ENCODE measurements at regions not wholly inside any gene's neighbourhood (a gene's known extent, or its start where the extent isn't known, plus 50 kb on each side); places are given as distances from the start of the nearest gene placed in this dataset.

- no peak for DNase-seq (ENCODE audit: low spot score)
Observed at GRCh38 chr20:60371384-60371783, 413.2 kb downstream of the CDH26 start.

GRCh38 chr20:60372275-60372674 is 414.1 kb downstream of the CDH26 start:
- DNase-seq (ENCODE audit: low spot score) = no peak

DNA sequence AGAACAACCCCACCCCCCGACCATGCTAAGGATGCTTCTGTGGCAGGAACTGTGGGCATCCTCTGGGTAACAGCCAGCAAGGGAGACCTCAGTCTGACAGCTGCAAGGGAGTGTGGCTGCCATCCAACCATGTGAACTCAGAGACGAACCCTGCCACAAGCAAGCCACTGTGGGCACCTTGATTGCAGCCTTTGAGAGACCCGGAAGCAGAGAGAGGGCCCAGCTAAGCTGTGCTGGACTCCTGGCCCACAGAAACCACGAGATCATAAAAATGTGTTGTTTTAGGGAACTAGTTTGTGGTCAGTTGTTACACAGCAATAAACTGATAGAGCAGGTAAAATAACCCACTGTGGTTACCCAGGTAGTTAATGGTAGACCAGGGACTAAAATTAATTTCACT is 414.6 kb downstream of the CDH26 start:
- DNase-seq (ENCODE audit: low spot score) = no peak

DNA sequence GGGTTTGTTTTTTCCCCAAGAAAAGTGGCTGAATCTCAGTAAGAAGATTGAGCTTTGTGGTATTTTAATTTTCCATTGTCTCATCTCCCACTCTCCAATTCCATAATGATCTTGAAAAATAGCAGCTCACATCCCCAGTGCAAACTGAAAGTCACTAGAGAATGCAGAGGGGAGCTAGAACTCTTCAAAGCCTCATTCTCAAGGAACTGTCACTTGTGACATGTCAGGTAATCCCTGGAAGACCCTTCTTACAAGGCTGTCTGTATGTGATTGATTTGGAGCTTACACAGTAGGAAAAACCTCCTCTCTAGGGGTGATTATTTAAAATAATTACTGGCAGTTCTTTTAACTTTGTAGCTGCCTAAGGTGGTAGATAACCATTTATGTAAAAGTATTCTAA is 420.4 kb downstream of the CDH26 start:
- no peak for DNase-seq (ENCODE audit: low spot score)

DNA sequence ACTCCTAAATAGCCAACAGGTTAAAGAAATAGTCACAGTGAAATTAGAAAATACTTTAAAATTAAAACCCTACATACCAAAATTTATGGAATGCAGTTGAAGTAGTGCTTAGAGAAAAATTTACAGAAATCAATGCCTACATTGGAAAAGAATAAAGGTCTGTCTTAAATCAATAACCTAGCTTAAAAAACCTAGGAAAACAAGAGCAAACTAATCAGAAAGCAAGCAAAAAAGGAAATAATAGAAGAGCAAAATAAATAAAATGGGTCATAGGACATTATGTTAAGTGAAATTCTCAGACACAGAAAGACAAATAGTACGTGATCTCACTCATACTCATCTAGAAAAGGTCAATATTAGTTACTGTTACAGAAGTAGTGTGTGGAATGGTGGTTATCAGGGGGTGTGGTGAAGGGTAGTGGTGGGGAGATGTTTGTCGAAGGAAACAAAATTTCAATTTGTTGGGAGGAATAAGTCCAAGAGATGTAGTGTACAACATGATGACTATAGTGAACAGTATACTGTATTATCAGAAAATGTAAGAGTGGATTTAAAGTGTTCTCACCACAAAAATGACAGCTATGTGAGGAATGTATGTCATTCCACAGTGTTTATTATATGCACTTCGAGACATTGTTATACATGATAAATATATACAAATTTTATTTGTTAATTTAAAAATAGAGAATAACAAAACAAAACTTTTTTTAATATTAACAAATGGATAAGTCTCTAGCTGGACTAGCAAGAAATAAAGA is 423.6 kb downstream of the CDH26 start:
- DNase-seq (ENCODE audit: low spot score) = no peak

DNA sequence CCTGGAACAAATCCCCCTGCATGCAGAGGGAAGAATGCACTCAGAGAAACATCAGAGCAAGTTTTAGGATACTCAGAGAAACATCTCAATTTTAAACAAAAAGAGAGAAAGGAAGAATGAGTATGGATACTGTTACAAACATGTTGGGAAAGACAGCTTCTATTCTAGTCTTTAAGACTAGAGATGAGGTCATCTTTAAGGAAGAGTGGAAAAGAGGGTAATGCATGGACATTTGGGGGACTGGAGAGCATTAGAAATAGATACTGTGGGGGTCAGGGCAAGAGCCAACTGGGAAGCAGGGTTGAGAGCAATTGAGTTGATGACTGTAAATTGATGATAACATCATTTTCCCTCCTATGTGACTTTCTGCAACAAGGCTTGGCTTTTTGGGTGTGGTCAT is 431.2 kb downstream of the CDH26 start:
- DNase-seq (ENCODE audit: low spot score) = no peak

- no peak for DNase-seq (ENCODE audit: low spot score)
Observed at GRCh38 chr20:60389882-60390281, 431.7 kb downstream of the CDH26 start.

GRCh38 chr20:60395991-60396390 is 437.8 kb downstream of the CDH26 start:
- no peak for DNase-seq (ENCODE audit: low spot score)

- DNase-seq (ENCODE audit: low spot score) = no peak
Observed at GRCh38 chr20:60400567-60400966, 442.3 kb downstream of the CDH26 start.

GRCh38 chr20:60402189-60403058 is 444.2 kb downstream of the CDH26 start:
- no peak for DNase-seq (ENCODE audit: low spot score)

- DNase-seq (ENCODE audit: low spot score) = no peak
Observed at GRCh38 chr20:60403105-60403741, 445.0 kb downstream of the CDH26 start.

- DNase-seq (ENCODE audit: low spot score) = no peak
Observed at GRCh38 chr20:60407011-60407771, 449.0 kb downstream of the CDH26 start.

DNA sequence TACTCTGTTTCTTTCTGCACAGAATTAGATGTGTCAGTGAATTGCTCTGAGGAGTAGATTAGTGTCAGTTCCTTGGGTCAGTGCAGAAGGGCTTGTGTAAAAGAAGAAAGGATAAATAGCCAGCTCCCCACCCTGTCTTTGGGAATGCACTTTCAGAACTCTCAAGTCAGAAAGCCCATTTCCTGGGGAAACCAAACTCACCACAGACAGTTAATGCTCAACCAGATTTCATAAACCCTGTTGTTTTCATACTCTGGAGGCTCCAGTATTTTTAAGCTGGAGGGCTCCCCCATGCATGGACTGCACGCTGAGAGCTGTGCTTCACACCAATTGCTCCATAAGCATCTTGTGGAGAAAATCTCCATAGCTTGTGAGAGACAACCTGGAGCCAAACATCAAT is 449.7 kb downstream of the CDH26 start:
- DNase-seq (ENCODE audit: low spot score) = no peak

DNA sequence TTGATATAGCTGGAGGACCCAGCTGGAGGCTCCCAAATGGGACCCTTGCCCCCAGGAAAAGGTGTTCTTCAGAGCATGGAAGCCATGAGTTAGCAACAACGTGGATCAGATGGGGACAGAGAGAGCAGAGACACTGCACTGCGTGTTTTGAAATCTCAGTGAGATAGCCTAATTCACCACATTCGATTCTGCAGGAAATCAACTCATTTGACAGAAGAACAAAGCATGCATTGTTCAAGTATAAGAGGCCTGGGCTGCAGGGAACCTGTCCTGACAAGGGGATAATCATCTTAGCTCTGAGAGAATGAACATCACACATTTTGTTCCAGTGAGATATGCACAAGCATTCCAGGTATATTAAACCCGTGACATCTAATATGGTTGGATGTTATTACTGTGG is 450.2 kb downstream of the CDH26 start:
- no peak for DNase-seq (ENCODE audit: low spot score)

DNA sequence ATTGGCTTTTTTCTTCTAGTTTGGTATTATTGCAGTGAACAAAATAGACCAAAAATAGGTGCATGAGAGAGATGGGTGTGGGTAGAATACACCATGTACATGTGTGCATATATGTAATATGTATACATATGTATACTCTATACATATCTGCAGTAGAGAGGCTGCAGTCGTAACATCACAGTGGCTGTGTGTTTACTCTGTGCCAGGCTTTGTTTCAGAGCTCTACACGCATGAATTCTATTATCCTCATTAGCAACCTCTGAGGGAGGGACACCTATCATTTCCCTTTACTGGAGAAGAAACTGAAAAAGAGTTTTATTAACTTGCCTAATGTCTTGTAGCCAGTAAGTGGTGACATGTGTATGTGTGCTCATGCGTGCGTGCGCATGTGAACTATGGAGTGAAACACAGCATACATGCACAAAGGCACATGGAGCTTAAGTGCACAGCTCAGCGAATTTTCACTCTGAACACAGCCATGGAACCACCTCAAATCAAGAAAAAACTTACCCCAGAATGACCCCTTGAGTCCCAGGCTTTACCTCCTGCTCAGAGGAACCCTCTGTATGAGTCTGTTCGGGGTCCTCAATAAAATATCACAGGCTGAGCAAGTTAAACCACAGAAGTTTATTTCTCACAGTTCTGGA is 452.5 kb downstream of the CDH26 start:
- no peak for DNase-seq (ENCODE audit: low spot score)

- no peak for DNase-seq (ENCODE audit: low spot score)
Observed at GRCh38 chr20:60411813-60412212, 453.6 kb downstream of the CDH26 start.

DNA sequence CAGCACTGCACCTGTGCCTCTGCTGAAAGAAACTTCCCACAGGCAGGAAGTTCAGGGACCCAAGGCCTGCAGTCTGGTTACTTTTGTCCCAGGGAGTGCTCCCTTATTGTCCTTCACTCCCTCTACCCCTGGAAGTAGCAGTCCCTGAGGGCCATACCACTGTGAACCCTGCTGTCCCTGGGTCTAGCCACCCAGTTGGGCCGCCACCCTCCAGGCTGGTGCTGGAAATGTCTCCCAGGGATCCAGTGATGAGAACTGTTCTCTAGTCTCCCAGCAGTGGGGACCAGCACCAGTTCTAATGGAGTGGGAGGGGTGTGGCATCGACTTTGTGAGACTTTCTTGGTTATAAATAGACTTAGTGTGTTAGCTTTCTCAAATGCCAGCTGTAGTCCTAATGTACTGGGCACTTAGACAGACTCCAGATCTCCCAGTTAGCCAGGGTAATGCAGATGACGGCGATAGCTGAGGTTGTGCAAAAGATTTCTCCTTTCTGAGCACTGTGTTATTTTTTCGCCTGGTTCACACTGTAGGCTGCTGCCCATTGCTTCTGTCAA is 462.5 kb downstream of the CDH26 start:
- DNase-seq (ENCODE audit: low spot score) = no peak

- no peak for DNase-seq (ENCODE audit: low spot score)
Observed at GRCh38 chr20:60422848-60423247, 464.6 kb downstream of the CDH26 start.

GRCh38 chr20:60424267-60424902 is 466.2 kb downstream of the CDH26 start:
- peak; percentile 43 for DNase-seq (ENCODE audit: low spot score)

GRCh38 chr20:60427516-60427915 is 469.3 kb downstream of the CDH26 start:
- no peak for DNase-seq (ENCODE audit: low spot score)

DNA sequence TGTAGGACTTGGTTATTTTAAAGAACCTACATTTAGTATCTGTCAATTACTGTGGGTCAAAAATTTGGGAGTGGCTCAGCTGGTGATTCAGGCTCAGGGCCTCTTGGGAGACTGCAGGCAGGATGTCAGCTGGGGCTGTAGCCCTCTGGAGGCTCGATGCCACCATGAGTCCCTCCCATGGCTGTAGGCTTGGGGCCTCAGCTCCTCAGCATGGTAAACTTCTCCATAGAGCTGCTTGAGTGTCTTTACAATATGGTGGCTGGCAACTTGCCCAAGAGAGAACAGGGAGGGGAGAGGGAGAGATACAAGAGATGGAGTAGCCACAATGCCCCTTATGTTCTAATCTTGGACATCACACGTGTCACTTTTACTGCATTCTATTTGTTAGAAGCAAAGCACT is 470.4 kb downstream of the CDH26 start:
- no peak for DNase-seq (ENCODE audit: low spot score)

Measured in GM03348 (cell line).